Naive thymus-derived CD8-positive, alpha-beta T cell (primary cell): ENCODE measurements at regions not wholly inside any gene's neighbourhood (a gene's known extent, or its start where the extent isn't known, plus 50 kb on each side); places are given as distances from the start of the nearest gene placed in this dataset.

ENCODE experiments used
- ATAC-seq, 2 donors: fragments of 150-1000 bp; cut with Tn5 transposase in 1 of 2; sonication (Bioruptor Pico), chemical (Tn5 transposase) in 1 of 2; 1 replicate in 1 of 2; 2 replicates in 1 of 2; pipeline ENCODE4 v1.10.0; 2021; ENCODE audit warnings: mild to moderate bottlenecking in 2 of 2, moderate library complexity in 2 of 2
- POLR2A ChIA-PET: fragments of 350-600 bp; sonication (Branson Sonifier 250); formaldehyde crosslinking; loops from one replicate; lab custom pipeline; 2021; ENCODE audit warnings: antibody characterized with exemption; lab: Charles Lee
- DNase-seq, 10 donors: peaks; one replicate each; pipeline versions ENCODE4 v3.0.0 to v3.0.0-alpha.2; 2020 to 2022
- H3K27ac Mint-ChIP-seq, 10 donors: one replicate each; pipeline ENCODE4 v1.8.0; 2020 to 2022; ENCODE audit warnings: mild to moderate bottlenecking in 10 of 10, mixed read lengths in 10 of 10, moderate library complexity in 4 of 10, inconsistent platforms in 1 of 10
- H3K27me3 Mint-ChIP-seq, 5 donors: one replicate each; pipeline ENCODE4 v1.8.0; 2021 to 2022; ENCODE audit warnings: mixed read lengths in 5 of 5
- H3K36me3 Mint-ChIP-seq, 3 donors: one replicate each; pipeline ENCODE4 v1.8.0; 2020 to 2022; ENCODE audit warnings: mixed read lengths in 3 of 3, mild to moderate bottlenecking in 2 of 3, inconsistent platforms in 1 of 3
- H3K4me1 Mint-ChIP-seq, 4 donors: one replicate each; pipeline ENCODE4 v1.8.0; 2021 to 2022; ENCODE audit warnings: mixed read lengths in 4 of 4
- H3K4me3 Mint-ChIP-seq, 10 donors: one replicate each; pipeline ENCODE4 v1.8.0; 2020 to 2022; ENCODE audit warnings: mild to moderate bottlenecking in 10 of 10, mixed read lengths in 10 of 10, moderate library complexity in 6 of 10, inconsistent platforms in 1 of 10
- H3K9me3 Mint-ChIP-seq, 9 donors: one replicate each; pipeline ENCODE4 v1.8.0; 2020 to 2022; ENCODE audit warnings: mixed read lengths in 9 of 9, mild to moderate bottlenecking in 3 of 9, inconsistent platforms in 1 of 9, moderate library complexity in 1 of 9

DNA sequence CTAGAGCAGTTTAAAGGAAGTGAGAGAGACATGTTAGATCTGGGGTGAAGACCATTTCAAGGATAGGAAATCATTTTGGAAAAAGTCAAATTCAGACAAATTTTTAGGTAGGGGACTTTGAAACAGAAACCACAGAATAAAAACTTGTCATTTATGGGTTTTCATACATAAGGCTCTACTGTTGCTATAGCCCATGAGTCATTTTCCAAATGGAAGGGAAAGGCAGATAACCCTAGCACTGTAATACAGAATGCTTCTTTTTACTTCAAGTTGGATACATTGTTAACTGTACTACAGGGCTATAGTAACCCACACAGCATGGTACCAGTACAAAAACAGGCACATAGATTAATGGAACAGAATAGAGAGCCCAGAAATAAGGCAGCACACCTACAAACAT is 455.4 kb downstream of the EBF1 start:
- H3K4me3 Mint-ChIP-seq: no peak overlapping the region
- H3K4me1 Mint-ChIP-seq: peaks cover 0 to 2% (median 0%) of the 10 kb centered on the region in 4 donors
- DNase-seq: no peak
- H3K36me3 Mint-ChIP-seq: no peaks in the 10 kb centered on the region
- no peak overlapping the region for H3K27ac Mint-ChIP-seq
- no peaks in the 10 kb centered on the region for H3K27me3 Mint-ChIP-seq
- H3K9me3 Mint-ChIP-seq: peaks cover 0 to 2% (median 0%) of the 10 kb centered on the region in 9 donors
- ATAC-seq: no peak
- POLR2A ChIA-PET: no interaction called here

- POLR2A ChIA-PET: no interaction called here
- no peak for DNase-seq
- Mint-ChIP-seq H3K27ac (no peak overlapping the region), H3K36me3 (no peaks in the 10 kb centered on the region), H3K27me3 (no peaks in the 10 kb centered on the region), H3K4me3 (no peak overlapping the region), H3K4me1 (peaks cover 0 to 2% (median 0%) of the 10 kb centered on the region in 4 donors), H3K9me3 (peaks cover 0 to 2% (median 0%) of the 10 kb centered on the region in 9 donors)
- ATAC-seq: no peak
These were observed 455.9 kb downstream of the EBF1 start for GRCh38 chr5:158643840-158644239.

GRCh38 chr5:158642879-158643278 is 456.8 kb downstream of the EBF1 start:
- DNase-seq (no peak), ATAC-seq (no peak)
- no peak overlapping the region for H3K4me3 Mint-ChIP-seq
- peaks cover 0 to 2% (median 0%) of the 10 kb centered on the region in 9 donors for H3K9me3 Mint-ChIP-seq
- POLR2A ChIA-PET: no interaction called here
- H3K36me3 Mint-ChIP-seq: no peaks in the 10 kb centered on the region
- no peak overlapping the region for H3K27ac Mint-ChIP-seq
- no peaks in the 10 kb centered on the region for H3K27me3 Mint-ChIP-seq
- H3K4me1 Mint-ChIP-seq: peaks cover 0 to under 1% (median 0%) of the 10 kb centered on the region in 4 donors

DNA sequence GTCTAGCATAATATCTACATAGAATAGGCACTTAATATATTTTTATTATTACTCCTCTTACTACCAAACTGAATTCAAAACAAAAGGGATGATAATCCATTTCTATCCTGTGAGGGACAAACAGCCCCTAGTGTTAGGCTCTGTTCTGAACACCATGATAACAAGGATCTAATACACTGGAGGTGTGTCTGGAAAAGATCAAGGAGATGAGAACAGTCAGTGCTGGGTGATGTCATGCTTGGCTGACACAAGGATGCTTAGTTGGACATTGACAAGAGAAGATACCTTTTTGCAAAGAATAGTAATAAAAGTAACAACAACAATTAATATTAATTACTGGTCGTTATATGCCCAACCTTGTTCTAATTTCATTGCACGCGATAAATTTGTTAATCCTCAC is 458.7 kb downstream of the EBF1 start:
- H3K36me3 Mint-ChIP-seq: no peaks in the 10 kb centered on the region
- no peak for ATAC-seq
- H3K27me3 Mint-ChIP-seq: no peaks in the 10 kb centered on the region
- DNase-seq: no peak
- POLR2A ChIA-PET: no interaction called here
- H3K27ac Mint-ChIP-seq: no peak overlapping the region
- H3K9me3 Mint-ChIP-seq: peaks cover 0 to 2% (median 0%) of the 10 kb centered on the region in 9 donors
- H3K4me3 Mint-ChIP-seq: no peak overlapping the region
- H3K4me1 Mint-ChIP-seq: peaks cover 0 to 2% (median 0%) of the 10 kb centered on the region in 4 donors

- no peak overlapping the region for H3K27ac Mint-ChIP-seq
- H3K4me3 Mint-ChIP-seq: no peak overlapping the region
- peaks cover 0 to 2% (median 0%) of the 10 kb centered on the region in 4 donors for H3K4me1 Mint-ChIP-seq
- peaks cover 0 to 2% (median 0%) of the 10 kb centered on the region in 9 donors for H3K9me3 Mint-ChIP-seq
- no peaks in the 10 kb centered on the region for H3K36me3 Mint-ChIP-seq
- POLR2A ChIA-PET: no interaction called here
- ATAC-seq: no peak
- H3K27me3 Mint-ChIP-seq: peaks cover 0 to 2% (median 0%) of the 10 kb centered on the region in 5 donors
- no peak for DNase-seq
These were observed 459.1 kb downstream of the EBF1 start for GRCh38 chr5:158640593-158640980.

DNA sequence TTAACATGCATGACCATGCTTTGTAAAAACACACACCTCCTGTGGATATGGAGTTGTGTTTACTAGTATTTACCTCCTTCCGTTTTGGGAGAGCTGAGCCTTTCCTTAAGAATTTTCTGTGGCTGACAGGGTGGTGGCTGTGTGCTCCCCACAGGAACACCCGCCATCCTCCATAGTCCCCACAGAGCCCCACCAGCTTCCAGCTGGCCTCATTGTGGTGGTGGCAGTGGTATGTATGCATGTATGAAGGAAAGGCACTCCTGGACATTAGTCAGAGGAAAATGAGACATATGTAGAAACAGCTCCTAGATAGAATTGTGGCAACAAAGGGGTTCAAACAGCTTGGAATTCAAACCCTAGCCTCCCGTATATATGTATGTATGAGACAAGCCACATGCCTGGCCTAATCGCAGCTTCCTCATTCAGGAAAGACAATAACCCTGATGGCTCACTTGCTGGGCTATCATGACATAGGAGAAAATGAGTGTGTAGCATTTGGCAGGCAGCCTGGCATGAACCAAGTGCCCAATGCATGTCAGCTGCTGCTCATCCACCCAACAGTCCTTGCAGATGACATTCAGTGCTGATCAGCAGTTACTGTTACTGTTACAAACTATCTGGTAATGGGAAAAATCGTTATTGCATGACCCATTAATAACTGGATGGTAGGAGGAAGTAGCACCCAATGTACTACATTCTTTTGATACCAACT is 459.7 kb downstream of the EBF1 start:
- POLR2A ChIA-PET: no interaction called here
- peaks cover 0 to 2% (median 0%) of the 10 kb centered on the region in 4 donors for H3K4me1 Mint-ChIP-seq
- no peaks in the 10 kb centered on the region for H3K36me3 Mint-ChIP-seq
- no peak for DNase-seq
- H3K27ac Mint-ChIP-seq: no peak overlapping the region
- peaks cover 0 to 4% (median 0%) of the 10 kb centered on the region in 5 donors for H3K27me3 Mint-ChIP-seq
- H3K4me3 Mint-ChIP-seq: no peak overlapping the region
- no peak for ATAC-seq
- peaks cover 0 to 2% (median 0%) of the 10 kb centered on the region in 9 donors for H3K9me3 Mint-ChIP-seq

GRCh38 chr5:158638396-158638795 is 461.3 kb downstream of the EBF1 start:
- ATAC-seq (no peak), DNase-seq (no peak)
- Mint-ChIP-seq H3K9me3 (peaks cover 0 to 2% (median 0%) of the 10 kb centered on the region in 9 donors), H3K36me3 (no peaks in the 10 kb centered on the region), H3K4me1 (peaks cover 0 to 2% (median 0%) of the 10 kb centered on the region in 4 donors), H3K27me3 (peaks cover 0 to 4% (median 0%) of the 10 kb centered on the region in 5 donors), H3K4me3 (no peak overlapping the region), H3K27ac (no peak overlapping the region)
- POLR2A ChIA-PET: no interaction called here

DNA sequence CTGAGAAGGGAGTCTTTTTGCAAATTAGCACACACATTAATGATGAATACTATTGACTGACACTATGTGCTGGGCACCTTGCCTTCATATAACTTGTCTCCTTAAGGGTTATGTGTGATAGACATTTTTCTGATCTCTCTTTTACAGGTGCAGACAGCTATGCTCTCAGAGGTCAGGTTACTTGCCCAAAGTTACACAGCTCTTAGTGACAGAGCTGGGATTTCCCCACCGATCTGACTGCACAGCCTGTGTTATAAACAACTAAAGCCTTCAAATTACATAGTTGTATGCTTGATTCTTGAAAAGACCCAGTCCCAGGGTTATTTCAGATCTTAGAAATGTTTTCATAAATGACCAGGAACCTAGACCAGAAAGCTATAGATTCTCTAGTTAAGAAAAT is 462.7 kb downstream of the EBF1 start:
- Mint-ChIP-seq H3K36me3 (no peaks in the 10 kb centered on the region), H3K4me1 (peaks cover 0 to 2% (median 0%) of the 10 kb centered on the region in 4 donors), H3K4me3 (no peak overlapping the region), H3K27ac (no peak overlapping the region), H3K27me3 (peaks cover 0 to 4% (median 0%) of the 10 kb centered on the region in 5 donors), H3K9me3 (peaks cover 0 to under 1% (median 0%) of the 10 kb centered on the region in 9 donors)
- ATAC-seq: no peak
- POLR2A ChIA-PET: no interaction called here
- DNase-seq: no peak

DNA sequence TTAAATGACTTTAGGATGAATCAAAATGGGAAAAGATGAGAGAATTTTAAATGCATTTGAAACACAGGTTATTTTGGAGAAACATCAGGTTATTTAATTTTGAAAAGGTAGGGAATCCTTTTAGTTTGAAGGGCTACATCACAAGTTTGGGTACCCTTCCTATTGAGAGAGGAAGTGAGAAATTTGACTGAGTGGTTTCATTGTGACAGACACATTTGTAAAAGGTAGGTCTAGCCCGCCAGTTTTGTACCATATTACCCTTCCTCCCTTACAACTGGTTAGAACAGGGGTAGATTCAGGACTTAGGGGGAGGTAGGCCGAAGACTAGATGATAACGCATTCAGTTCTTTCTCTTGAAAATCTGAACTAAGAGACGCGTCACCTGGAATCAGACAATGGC is 464.2 kb downstream of the EBF1 start:
- Mint-ChIP-seq H3K4me3 (no peak overlapping the region), H3K27ac (no peak overlapping the region), H3K9me3 (no peaks in the 10 kb centered on the region), H3K36me3 (no peaks in the 10 kb centered on the region), H3K27me3 (peaks cover 0 to 4% (median 0%) of the 10 kb centered on the region in 5 donors), H3K4me1 (peaks cover 0 to 2% (median 0%) of the 10 kb centered on the region in 4 donors)
- ATAC-seq (no peak), DNase-seq (no peak)
- POLR2A ChIA-PET: no interaction called here

DNA sequence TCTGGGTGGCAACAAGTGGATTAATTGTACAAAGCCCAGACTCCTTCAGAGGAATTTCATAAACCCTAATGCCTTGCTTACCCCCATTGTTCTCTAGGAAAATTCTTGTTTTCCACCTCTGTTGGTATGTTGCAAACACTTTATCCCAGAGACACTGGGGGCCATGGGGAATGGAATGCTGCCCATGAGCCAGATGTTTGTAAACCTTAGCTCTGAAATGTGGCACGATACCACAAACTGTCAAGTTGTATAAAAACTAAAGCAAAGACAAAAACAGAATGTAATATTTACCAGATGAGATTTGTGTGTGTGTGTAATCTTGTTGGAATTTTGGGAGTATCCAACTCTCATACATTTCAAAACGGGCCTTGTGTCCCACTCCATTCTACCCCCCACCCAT is 465.0 kb downstream of the EBF1 start:
- Mint-ChIP-seq H3K4me1 (peaks cover 0 to 2% (median 0%) of the 10 kb centered on the region in 4 donors), H3K27ac (no peak overlapping the region), H3K27me3 (peaks cover 0 to 4% (median 2%) of the 10 kb centered on the region in 5 donors), H3K9me3 (no peaks in the 10 kb centered on the region), H3K36me3 (no peaks in the 10 kb centered on the region), H3K4me3 (no peak overlapping the region)
- DNase-seq (no peak), ATAC-seq (no peak)
- POLR2A ChIA-PET: no interaction called here

GRCh38 chr5:158629591-158630312 is 470.0 kb downstream of the EBF1 start:
- Mint-ChIP-seq H3K9me3 (peaks cover 0 to 12% (median 0%) of the 10 kb centered on the region in 9 donors), H3K4me1 (no peaks in the 10 kb centered on the region)
- POLR2A ChIA-PET: no interaction called here

GRCh38 chr5:158626718-158627117 is 473.0 kb downstream of the EBF1 start:
- Mint-ChIP-seq H3K27ac (no peak overlapping the region), H3K4me3 (no peak overlapping the region), H3K36me3 (no peaks in the 10 kb centered on the region), H3K4me1 (no peaks in the 10 kb centered on the region), H3K9me3 (peaks cover 0 to 12% (median 0%) of the 10 kb centered on the region in 9 donors), H3K27me3 (peaks cover 0 to 7% (median 0%) of the 10 kb centered on the region in 5 donors)
- no peak for ATAC-seq
- POLR2A ChIA-PET: no interaction called here
- DNase-seq: no peak

More at GRCh38 chr5:158629591-158630312, 470.0 kb downstream of the EBF1 start:
- Mint-ChIP-seq H3K4me3 (no peak overlapping the region), H3K27ac (no peak overlapping the region), H3K27me3 (peaks cover 0 to 7% (median 0%) of the 10 kb centered on the region in 5 donors), H3K36me3 (no peaks in the 10 kb centered on the region)
- ATAC-seq: no peak
- DNase-seq: no peak

- no peak overlapping the region for H3K27ac Mint-ChIP-seq
- H3K27me3 Mint-ChIP-seq: peaks cover 0 to 2% (median 0%) of the 10 kb centered on the region in 5 donors
- H3K36me3 Mint-ChIP-seq: no peaks in the 10 kb centered on the region
- no peak for DNase-seq
- no peak for ATAC-seq
- POLR2A ChIA-PET: no interaction called here
- H3K9me3 Mint-ChIP-seq: peaks cover 0 to 9% (median 0%) of the 10 kb centered on the region in 9 donors
- no peak overlapping the region for H3K4me3 Mint-ChIP-seq
- H3K4me1 Mint-ChIP-seq: no peaks in the 10 kb centered on the region
These were observed 475.7 kb downstream of the EBF1 start for GRCh38 chr5:158623971-158624370.
